GM23248 (cell line): ENCODE measurements at regions not wholly inside any gene's neighbourhood (a gene's known extent, or its start where the extent isn't known, plus 50 kb on each side); places are given as distances from the start of the nearest gene placed in this dataset.

Source experiments
- DNase-seq: peaks from one replicate; pipeline ENCODE4 v3.0.0-alpha.2; 2015
- H2AFZ ChIP-seq: fragments of 200-600 bp; sonication (generic); 2 replicates; pipeline ENCODE4 v1.6.1; 2016; ENCODE audit warnings: antibody characterized with exemption
- H3F3A ChIP-seq: fragments of 200-600 bp; sonication (generic); 2 replicates; pipeline ENCODE4 v1.6.1; 2016; ENCODE audit warnings: mild to moderate bottlenecking, antibody characterized with exemption, mixed run types; ENCODE audit not compliant: insufficient read depth
- H3K27ac ChIP-seq: fragments of 200-600 bp; sonication (generic); 2 replicates; pipeline ENCODE4 v1.5.1; 2016; ENCODE audit warnings: mild to moderate bottlenecking
- H3K27me3 ChIP-seq: fragments of 200-600 bp; sonication (generic); replicated peaks from 2 replicates; pipeline ENCODE4 v1.6.1; 2016; ENCODE audit warnings: mild to moderate bottlenecking; ENCODE audit not compliant: insufficient read depth
- H3K36me3 ChIP-seq: fragments of 200-600 bp; sonication (generic); 2 replicates; pipeline ENCODE4 v1.6.1; 2016; ENCODE audit warnings: low read depth, mild to moderate bottlenecking
- H3K4me1 ChIP-seq: fragments of 200-600 bp; sonication (generic); 2 replicates; pipeline ENCODE4 v1.6.1; 2016; ENCODE audit warnings: mild to moderate bottlenecking; ENCODE audit not compliant: insufficient read depth
- H3K4me2 ChIP-seq: fragments of 200-600 bp; sonication (generic); one replicate; pipeline ENCODE4 v1.6.1; 2016; ENCODE audit warnings: mild to moderate bottlenecking; ENCODE audit not compliant: unreplicated experiment
- H3K4me3 ChIP-seq: fragments of 200-600 bp; sonication (generic); 2 replicates; pipeline ENCODE4 v1.5.1; 2016; ENCODE audit warnings: mild to moderate bottlenecking
- H3K79me2 ChIP-seq: fragments of 200-600 bp; sonication (generic); 2 replicates; pipeline ENCODE4 v1.6.1; 2016; ENCODE audit warnings: mild to moderate bottlenecking; ENCODE audit not compliant: insufficient read depth
- H3K9ac ChIP-seq: fragments of 200-600 bp; sonication (generic); 2 replicates; pipeline ENCODE4 v1.6.1; 2016; ENCODE audit warnings: mild to moderate bottlenecking
- H3K9me2 ChIP-seq: fragments of 200-600 bp; sonication (generic); 2 replicates; pipeline ENCODE4 v1.6.1; 2016; ENCODE audit warnings: mixed run types, mild to moderate bottlenecking, moderate library complexity; ENCODE audit not compliant: insufficient read depth
- H3K9me3 ChIP-seq: fragments of 200-600 bp; sonication (generic); one replicate; pipeline ENCODE4 v1.6.1; 2017; ENCODE audit warnings: low read depth
- H4K20me1 ChIP-seq: fragments of 200-600 bp; sonication (generic); 2 replicates; pipeline ENCODE4 v1.6.0; 2016; ENCODE audit not compliant: insufficient read depth
- EZH2 ChIP-seq: fragments of 200-600 bp; sonication (generic); IDR thresholded peaks from 2 replicates; pipeline ENCODE4 v1.6.1; 2018; ENCODE audit warnings: antibody characterized with exemption, mild to moderate bottlenecking; ENCODE audit not compliant: insufficient read depth, poor library complexity, severe bottlenecking
- EZH2phosphoT487 ChIP-seq: fragments of 200-600 bp; sonication (generic); IDR thresholded peaks from 2 replicates; pipeline ENCODE4 v1.6.1; 2018; ENCODE audit warnings: antibody characterized with exemption, moderate library complexity, mild to moderate bottlenecking, low read depth; ENCODE audit not compliant: insufficient read depth
- WGBS, 2 experiments: methylation state at CpG; one replicate each; pipeline ENCODE4 v1.1.6; 2015 to 2017; ENCODE audit warnings: low lambda C conversion rate in 2 of 2, low coverage in 1 of 2; ENCODE audit errors: missing lambda C conversion rate in 2 of 2; 5-methylcytosine and 5-hydroxymethylcytosine counted together
- in situ Hi-C: fragments of 300-500 bp; cut with MboI; formaldehyde crosslinking; loops from 2 replicates; pipeline ENCODE4 v1.15.0; 2020

DNA sequence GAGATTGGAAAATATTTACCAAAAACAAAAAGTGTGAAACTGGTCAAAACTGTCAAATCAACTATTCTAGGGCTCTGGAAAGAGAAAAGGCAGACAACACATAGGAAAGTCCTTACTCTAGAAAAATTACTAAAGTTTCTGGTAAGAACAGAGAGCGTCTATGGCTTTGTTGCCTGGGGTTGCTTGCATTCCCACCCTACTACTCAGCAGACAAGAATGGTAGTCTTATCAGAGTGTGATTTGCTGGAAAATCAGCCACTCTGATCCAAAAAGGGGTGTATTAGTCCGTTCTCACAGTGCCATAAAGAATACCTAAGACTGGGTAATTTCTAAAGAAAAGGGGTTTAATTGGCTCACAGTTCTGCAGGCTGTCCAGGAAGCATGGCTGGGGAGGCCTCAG, 50.3 kb upstream of the CDH20 start:
- in situ Hi-C loops = no loop called here
- TF ChIP-seq EZH2 = no peak
- TF ChIP-seq EZH2phosphoT487 = no peak
- H3K79me2 ChIP-seq = no peaks in the 10 kb centered on the region
- no peaks in the 10 kb centered on the region for H3K27me3 ChIP-seq
- H3F3A ChIP-seq = no peaks in the 10 kb centered on the region
- no peak overlapping the region for H2AFZ ChIP-seq
- no peaks in the 10 kb centered on the region for H3K9me2 ChIP-seq
- WGBS, 2 experiments = 36 to 42% methylated on average over 2 of the region's 2 CpGs
- no peak overlapping the region for H3K4me2 ChIP-seq
- no peak for DNase-seq
- H3K9ac ChIP-seq = no peak overlapping the region
- no peaks in the 10 kb centered on the region for H3K36me3 ChIP-seq
- H3K27ac ChIP-seq = no peak overlapping the region
- no peaks in the 10 kb centered on the region for H3K9me3 ChIP-seq
- no peaks in the 10 kb centered on the region for H4K20me1 ChIP-seq
- no peaks in the 10 kb centered on the region for H3K4me1 ChIP-seq
- H3K4me3 ChIP-seq = no peak overlapping the region
